ENCODE measurements at regions not wholly inside any gene's neighbourhood (a gene's known extent, or its start where the extent isn't known, plus 50 kb on each side); places are given as distances from the start of the nearest gene placed in this dataset.

DNA sequence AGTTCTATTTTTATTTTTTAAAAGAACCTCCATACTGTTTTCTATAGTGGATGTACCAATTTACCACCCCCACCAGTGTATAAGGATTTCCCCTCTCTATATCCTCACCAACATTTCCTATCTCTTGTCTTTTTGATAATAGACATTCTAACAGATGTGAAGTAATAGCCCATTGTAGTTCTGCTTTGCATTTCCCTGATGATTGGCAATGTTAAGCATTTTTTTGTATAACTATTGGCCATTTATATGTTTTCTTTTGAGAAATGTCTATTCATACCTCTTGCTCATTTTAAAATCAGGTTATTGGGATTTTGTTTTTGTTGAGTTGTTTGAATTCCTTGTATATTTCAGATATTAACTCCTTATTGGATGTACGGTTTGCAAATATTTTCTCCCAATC is 251.1 kb upstream of the HTR2C start:
- no peak for DNase-seq (ENCODE audit: low read depth)
- H3K4me3 ChIP-seq (ENCODE audit: low read depth, low read length) = no peak overlapping the region
- TF ChIP-seq, protein P1, sequence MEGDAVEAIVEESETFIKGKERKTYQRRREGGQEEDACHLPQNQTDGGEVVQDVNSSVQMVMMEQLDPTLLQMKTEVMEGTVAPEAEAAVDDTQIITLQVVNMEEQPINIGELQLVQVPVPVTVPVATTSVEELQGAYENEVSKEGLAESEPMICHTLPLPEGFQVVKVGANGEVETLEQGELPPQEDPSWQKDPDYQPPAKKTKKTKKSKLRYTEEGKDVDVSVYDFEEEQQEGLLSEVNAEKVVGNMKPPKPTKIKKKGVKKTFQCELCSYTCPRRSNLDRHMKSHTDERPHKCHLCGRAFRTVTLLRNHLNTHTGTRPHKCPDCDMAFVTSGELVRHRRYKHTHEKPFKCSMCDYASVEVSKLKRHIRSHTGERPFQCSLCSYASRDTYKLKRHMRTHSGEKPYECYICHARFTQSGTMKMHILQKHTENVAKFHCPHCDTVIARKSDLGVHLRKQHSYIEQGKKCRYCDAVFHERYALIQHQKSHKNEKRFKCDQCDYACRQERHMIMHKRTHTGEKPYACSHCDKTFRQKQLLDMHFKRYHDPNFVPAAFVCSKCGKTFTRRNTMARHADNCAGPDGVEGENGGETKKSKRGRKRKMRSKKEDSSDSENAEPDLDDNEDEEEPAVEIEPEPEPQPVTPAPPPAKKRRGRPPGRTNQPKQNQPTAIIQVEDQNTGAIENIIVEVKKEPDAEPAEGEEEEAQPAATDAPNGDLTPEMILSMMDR (IDR thresholded peaks at IDR 0.05; ENCODE audit: insufficient read depth, low read depth, low read length) = no peak

GRCh38 chrX:114334473-114334982 is 249.4 kb upstream of the HTR2C start:
- no peak for DNase-seq (ENCODE audit: low read depth)
- TF ChIP-seq, protein P1 (IDR thresholded peaks at IDR 0.05; ENCODE audit: insufficient read depth, low read depth, low read length) = no peak
- H3K4me3 ChIP-seq (ENCODE audit: low read depth, low read length) = no peak overlapping the region

DNA sequence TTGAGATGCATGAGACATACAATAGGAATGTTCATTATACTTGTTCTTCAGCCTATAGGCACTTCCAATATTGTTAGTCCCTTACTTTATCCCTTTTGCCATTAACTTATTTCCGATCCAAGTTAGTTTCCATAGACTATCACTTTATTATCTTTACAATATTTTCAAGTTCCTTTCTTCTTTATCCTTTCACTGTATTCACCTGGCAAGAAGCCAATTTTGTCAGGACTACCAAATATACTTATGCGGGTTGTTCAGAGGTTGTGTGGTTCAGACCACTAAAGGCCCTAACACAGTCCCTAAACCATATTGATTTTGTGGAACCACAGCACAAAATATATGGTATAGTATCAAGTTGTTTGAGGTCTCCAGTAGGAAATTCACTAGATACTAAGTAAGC is 245.0 kb upstream of the HTR2C start:
- DNase-seq (ENCODE audit: low read depth) = no peak
- H3K4me3 ChIP-seq (ENCODE audit: low read depth, low read length) = no peak overlapping the region
- TF ChIP-seq, protein P1 (IDR thresholded peaks at IDR 0.05; ENCODE audit: insufficient read depth, low read depth, low read length) = no peak

GRCh38 chrX:114344756-114345349 is 239.0 kb upstream of the HTR2C start:
- TF ChIP-seq, protein P1 (IDR thresholded peaks at IDR 0.05; ENCODE audit: insufficient read depth, low read depth, low read length) = peak; percentile 67
- no peak overlapping the region for H3K4me3 ChIP-seq (ENCODE audit: low read depth, low read length)
- DNase-seq (ENCODE audit: low read depth) = peak; percentile 34

DNA sequence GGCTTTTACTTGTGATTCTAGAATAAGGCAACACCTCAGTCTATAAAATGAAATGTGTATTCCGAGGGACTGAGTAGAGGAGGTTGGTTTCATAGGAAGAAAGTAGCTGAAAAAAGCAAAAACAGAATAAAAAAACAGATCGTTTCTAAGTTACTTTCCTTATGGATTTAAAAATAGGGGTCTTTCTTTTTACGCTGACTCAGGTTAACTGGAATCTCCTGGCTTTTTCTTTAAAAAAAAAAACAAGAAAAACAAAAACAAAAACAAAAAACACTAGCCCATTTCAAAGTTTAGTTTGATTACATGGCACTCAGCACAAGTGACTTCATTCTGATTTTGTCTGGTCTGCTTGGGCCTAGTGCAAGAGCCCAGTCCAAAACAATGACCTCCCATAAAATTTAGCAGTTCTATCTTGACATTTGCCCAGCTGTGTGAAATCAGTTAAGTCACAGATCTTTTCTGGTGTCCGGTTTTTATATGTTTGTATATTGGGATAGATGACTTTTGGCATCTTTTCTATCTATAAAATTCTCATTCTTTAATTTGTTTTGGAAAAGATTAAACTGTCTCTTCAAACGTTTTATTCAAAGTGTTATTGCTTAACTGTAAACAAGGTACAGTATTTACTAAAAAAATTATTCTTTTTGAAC is 222.7 kb upstream of the HTR2C start:
- DNase-seq (ENCODE audit: low read depth) = no peak
- TF ChIP-seq, protein P1 (IDR thresholded peaks at IDR 0.05; ENCODE audit: insufficient read depth, low read depth, low read length) = no peak
- no peak overlapping the region for H3K4me3 ChIP-seq (ENCODE audit: low read depth, low read length)

DNA sequence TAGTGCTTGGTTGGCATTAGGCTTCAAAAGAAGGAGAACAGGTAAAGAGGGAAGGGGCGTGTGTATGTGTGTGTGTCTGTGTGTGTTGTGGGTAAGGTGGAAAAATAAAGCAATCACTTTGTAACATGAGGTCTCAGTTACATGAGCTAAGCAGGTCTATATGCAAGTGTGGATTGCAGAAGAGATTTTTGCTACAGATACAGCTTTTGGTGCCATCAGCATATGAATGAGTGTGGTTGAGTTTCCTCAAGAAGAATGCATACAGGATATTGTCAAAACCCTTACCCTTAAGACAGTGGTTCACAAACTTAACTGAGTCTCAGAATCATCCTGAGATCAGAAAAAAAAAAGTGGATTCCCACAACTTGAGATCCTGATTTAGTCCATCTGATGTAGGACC is 220.5 kb upstream of the HTR2C start:
- TF ChIP-seq, protein P1 (IDR thresholded peaks at IDR 0.05; ENCODE audit: insufficient read depth, low read depth, low read length) = no peak
- no peak overlapping the region for H3K4me3 ChIP-seq (ENCODE audit: low read depth, low read length)
- no peak for DNase-seq (ENCODE audit: low read depth)
